Keratinocyte (primary cell): ENCODE measurements at regions not wholly inside any gene's neighbourhood (a gene's known extent, or its start where the extent isn't known, plus 50 kb on each side); places are given as distances from the start of the nearest gene placed in this dataset.

Experiments used
- DNase-seq: peaks from one replicate; pipeline ENCODE4 v3.0.0-alpha.2; 2011; ENCODE audit warnings: low read depth, missing footprints, low spot score
- FAIRE-seq: peaks from 2 replicates; lab custom pipeline; 2011; peaks lifted over from hg19 to GRCh38; lab: Jason Lieb, UNC
- H2AFZ ChIP-seq: 2 replicates; pipeline ENCODE4 v1.6.0; 2012; ENCODE audit warnings: low read length, control low read depth, inconsistent platforms; ENCODE audit not compliant: control insufficient read depth
- H3K27ac ChIP-seq: 2 replicates; pipeline ENCODE4 v1.5.1; 2011; ENCODE audit warnings: low read length; ENCODE audit not compliant: control insufficient read depth, insufficient read depth
- H3K27me3 ChIP-seq: 3 replicates; pipeline ENCODE4 v1.6.0; 2011; ENCODE audit warnings: low read length; ENCODE audit not compliant: control insufficient read depth, insufficient read depth; ENCODE audit errors: extremely low read depth
- H3K36me3 ChIP-seq, 2 experiments: 2 replicates in 1 of 2; 3 replicates in 1 of 2; pipeline ENCODE4 v1.5.1; 2011; ENCODE audit warnings: low read length in 2 of 2, mild to moderate bottlenecking in 1 of 2; ENCODE audit not compliant: control insufficient read depth in 2 of 2, insufficient read depth in 2 of 2; ENCODE audit errors: extremely low read depth in 1 of 2
- H3K4me1 ChIP-seq: 3 replicates; pipeline ENCODE4 v1.5.1; 2011; ENCODE audit warnings: low read length; ENCODE audit not compliant: control insufficient read depth, insufficient read depth; ENCODE audit errors: extremely low read depth
- H3K4me2 ChIP-seq: 3 replicates; pipeline ENCODE4 v1.6.0; 2011; ENCODE audit warnings: low read depth, low read length; ENCODE audit not compliant: control insufficient read depth, insufficient read depth; ENCODE audit errors: extremely low read depth
- H3K4me3 ChIP-seq, 3 experiments: fragments of 200-600 bp in 1 of 3; sonication (generic) in 1 of 3; 2 replicates in 2 of 3; 3 replicates in 1 of 3; pipeline ENCODE4 v1.5.1; 2011 to 2016; ENCODE audit warnings: low read length in 3 of 3, mild to moderate bottlenecking in 3 of 3, control low read depth in 2 of 3, inconsistent platforms in 1 of 3, low read depth in 1 of 3, mixed read lengths in 1 of 3, mixed run types in 1 of 3, moderate library complexity in 1 of 3; ENCODE audit not compliant: control insufficient read depth in 2 of 3, insufficient read depth in 2 of 3; ENCODE audit errors: extremely low read depth in 1 of 3
- H3K79me2 ChIP-seq: 2 replicates; pipeline ENCODE4 v1.6.0; 2012; ENCODE audit warnings: low read length; ENCODE audit not compliant: control insufficient read depth, insufficient read depth
- H3K9ac ChIP-seq: 3 replicates; pipeline ENCODE4 v1.6.0; 2011; ENCODE audit warnings: low read length; ENCODE audit not compliant: control insufficient read depth, insufficient read depth; ENCODE audit errors: extremely low read depth
- H3K9me1 ChIP-seq: 3 replicates; pipeline ENCODE4 v1.6.0; 2011; ENCODE audit warnings: low read length; ENCODE audit not compliant: control insufficient read depth, insufficient read depth; ENCODE audit errors: extremely low read depth
- H3K9me3 ChIP-seq: 2 replicates; pipeline ENCODE4 v1.5.1; 2012; ENCODE audit warnings: low read depth, low read length; ENCODE audit not compliant: control insufficient read depth
- H4K20me1 ChIP-seq: 3 replicates; pipeline ENCODE4 v1.6.0; 2011; ENCODE audit warnings: low read length; ENCODE audit not compliant: control insufficient read depth, insufficient read depth; ENCODE audit errors: extremely low read depth
- EZH2 ChIP-seq: IDR thresholded peaks from one replicate; pipeline ENCODE4 v1.6.1; 2012; ENCODE audit warnings: inconsistent platforms, mild to moderate bottlenecking, low read length, moderate library complexity
- dilution Hi-C: fragments of 300-500 bp; cut with MboI; formaldehyde crosslinking; loops from one replicate; pipeline ENCODE4 v1.7.0; 2020; ENCODE audit warnings: low sequenced_read_pairs; ENCODE audit not compliant: extremely low pct_ligation_motif_present
- TF ChIP-seq, protein P1 (sequence below), 3 experiments: IDR thresholded peaks in 1 of 3; conservative IDR thresholded peaks in 1 of 3; optimal IDR thresholded peaks in 1 of 3; 2 replicates in 2 of 3; 3 replicates in 1 of 3; pipeline versions ENCODE3 to v1.5.1; 2011; ENCODE audit warnings: low read length in 3 of 3, mild to moderate bottlenecking in 3 of 3, moderate library complexity in 2 of 3, control low read depth in 1 of 3, inconsistent platforms in 1 of 3; ENCODE audit not compliant: insufficient read depth in 2 of 3; ENCODE audit errors: extremely low read depth in 1 of 3

DNA sequence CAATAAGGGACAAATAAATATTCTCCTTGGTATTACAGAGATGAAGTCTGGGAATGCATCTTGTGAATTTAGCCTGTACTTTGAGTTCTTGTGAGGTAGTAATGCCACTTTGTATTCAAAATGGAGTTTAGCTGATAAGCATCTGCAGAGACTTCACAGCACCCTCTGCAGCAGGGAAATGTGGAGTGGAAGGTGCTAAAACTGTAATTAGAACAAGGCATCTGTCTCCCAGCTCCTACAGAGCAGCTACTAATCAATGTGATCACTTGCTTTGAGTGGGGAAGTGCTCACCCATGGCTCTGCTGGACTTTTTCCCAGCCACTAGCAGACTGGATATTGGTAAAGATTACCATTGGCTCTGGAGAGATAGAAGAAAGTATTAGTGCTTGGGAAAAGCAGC, 56.2 kb upstream of the TMEFF2 start:
- H3K9me3 ChIP-seq, result no peaks in the 10 kb centered on the region
- dilution Hi-C loops, result no loop called here
- no peaks in the 10 kb centered on the region for H3K9me1 ChIP-seq
- no peak overlapping the region for H2AFZ ChIP-seq
- no peak overlapping the region for H3K27ac ChIP-seq
- no peak for FAIRE-seq
- no peaks in the 10 kb centered on the region for H4K20me1 ChIP-seq
- H3K4me1 ChIP-seq, result no peaks in the 10 kb centered on the region
- no peak overlapping the region for H3K4me2 ChIP-seq
- TF ChIP-seq EZH2, result no peak
- TF ChIP-seq, protein P1, sequence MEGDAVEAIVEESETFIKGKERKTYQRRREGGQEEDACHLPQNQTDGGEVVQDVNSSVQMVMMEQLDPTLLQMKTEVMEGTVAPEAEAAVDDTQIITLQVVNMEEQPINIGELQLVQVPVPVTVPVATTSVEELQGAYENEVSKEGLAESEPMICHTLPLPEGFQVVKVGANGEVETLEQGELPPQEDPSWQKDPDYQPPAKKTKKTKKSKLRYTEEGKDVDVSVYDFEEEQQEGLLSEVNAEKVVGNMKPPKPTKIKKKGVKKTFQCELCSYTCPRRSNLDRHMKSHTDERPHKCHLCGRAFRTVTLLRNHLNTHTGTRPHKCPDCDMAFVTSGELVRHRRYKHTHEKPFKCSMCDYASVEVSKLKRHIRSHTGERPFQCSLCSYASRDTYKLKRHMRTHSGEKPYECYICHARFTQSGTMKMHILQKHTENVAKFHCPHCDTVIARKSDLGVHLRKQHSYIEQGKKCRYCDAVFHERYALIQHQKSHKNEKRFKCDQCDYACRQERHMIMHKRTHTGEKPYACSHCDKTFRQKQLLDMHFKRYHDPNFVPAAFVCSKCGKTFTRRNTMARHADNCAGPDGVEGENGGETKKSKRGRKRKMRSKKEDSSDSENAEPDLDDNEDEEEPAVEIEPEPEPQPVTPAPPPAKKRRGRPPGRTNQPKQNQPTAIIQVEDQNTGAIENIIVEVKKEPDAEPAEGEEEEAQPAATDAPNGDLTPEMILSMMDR (optimal IDR thresholded peaks at IDR 0.05 in 1 of 3, IDR thresholded peaks at IDR 0.05 in 1 of 3, conservative IDR thresholded peaks at IDR 0.05 in 1 of 3; ENCODE audit: extremely low read depth in 1 of 3, insufficient read depth in 2 of 3, low read length in 3 of 3), result no peak
- no peaks in the 10 kb centered on the region for H3K79me2 ChIP-seq
- H3K36me3 ChIP-seq, result no peaks in the 10 kb centered on the region
- H3K9ac ChIP-seq, result no peak overlapping the region
- no peaks in the 10 kb centered on the region for H3K27me3 ChIP-seq
- no peak overlapping the region for H3K4me3 ChIP-seq
- no peak for DNase-seq

DNA sequence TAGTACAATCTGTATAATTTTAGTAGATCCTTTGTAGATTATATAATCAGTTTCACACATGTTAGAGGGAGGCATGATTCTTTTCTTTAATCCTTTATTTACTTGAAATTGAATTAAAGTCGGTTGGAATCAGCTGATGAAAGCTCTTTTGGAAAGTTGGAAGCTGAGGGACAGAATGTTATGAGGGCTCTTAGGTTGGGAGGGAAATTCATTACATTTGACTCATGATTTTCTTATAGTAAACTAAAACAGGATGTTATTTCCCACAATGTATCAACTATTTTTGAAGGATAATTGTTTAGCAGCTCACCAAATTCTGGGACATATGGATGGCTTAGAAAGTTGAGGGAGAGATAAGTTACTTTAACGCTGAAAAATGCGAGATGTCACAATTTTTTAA, 52.7 kb upstream of the TMEFF2 start:
- H3K27ac ChIP-seq, result no peak overlapping the region
- H4K20me1 ChIP-seq, result no peaks in the 10 kb centered on the region
- H3K4me1 ChIP-seq, result no peaks in the 10 kb centered on the region
- no peaks in the 10 kb centered on the region for H3K27me3 ChIP-seq
- H3K9me3 ChIP-seq, result no peaks in the 10 kb centered on the region
- H2AFZ ChIP-seq, result no peak overlapping the region
- FAIRE-seq (no peak), DNase-seq (no peak)
- no peak overlapping the region for H3K4me3 ChIP-seq
- no peak for TF ChIP-seq EZH2
- TF ChIP-seq, protein P1 (optimal IDR thresholded peaks at IDR 0.05 in 1 of 3, IDR thresholded peaks at IDR 0.05 in 1 of 3, conservative IDR thresholded peaks at IDR 0.05 in 1 of 3; ENCODE audit: extremely low read depth in 1 of 3, insufficient read depth in 2 of 3, low read length in 3 of 3), result no peak
- no peaks in the 10 kb centered on the region for H3K9me1 ChIP-seq
- H3K79me2 ChIP-seq, result no peaks in the 10 kb centered on the region
- dilution Hi-C loops, result no loop called here
- H3K4me2 ChIP-seq, result no peak overlapping the region
- H3K36me3 ChIP-seq, result no peaks in the 10 kb centered on the region
- H3K9ac ChIP-seq, result no peak overlapping the region
